ENCODE measurements at regions not wholly inside any gene's neighbourhood (a gene's known extent, or its start where the extent isn't known, plus 50 kb on each side); places are given as distances from the start of the nearest gene placed in this dataset.
A peak's percentile ranks its signal among the peaks of the same experiment; 100 is the strongest.

- no peak overlapping the region for H3K4me3 ChIP-seq (ENCODE audit: insufficient read depth, low read depth, low read length)
- no peak for DNase-seq
- no peaks in the 10 kb centered on the region for H3K27me3 ChIP-seq (ENCODE audit: control insufficient read depth, insufficient read depth, low read length)
- no peaks in the 10 kb centered on the region for H3K36me3 ChIP-seq (replicated peaks; ENCODE audit: control insufficient read depth, insufficient read depth, low read length)
Measured at GRCh38 chr17:55620023-55620422, 102.6 kb downstream of the TMEM100 start.

GRCh38 chr17:55617441-55617840 lies 105.2 kb downstream of the TMEM100 start:
- H3K36me3 ChIP-seq (replicated peaks; ENCODE audit: control insufficient read depth, insufficient read depth, low read length), result no peaks in the 10 kb centered on the region
- H3K27me3 ChIP-seq (ENCODE audit: control insufficient read depth, insufficient read depth, low read length), result no peaks in the 10 kb centered on the region
- H3K4me3 ChIP-seq (ENCODE audit: insufficient read depth, low read depth, low read length), result no peak overlapping the region
- no peak for DNase-seq

- Histone ChIP-seq H3K4me3 (ENCODE audit: insufficient read depth, low read depth, low read length) (no peak overlapping the region), H3K36me3 (replicated peaks; ENCODE audit: control insufficient read depth, insufficient read depth, low read length) (no peaks in the 10 kb centered on the region), H3K27me3 (ENCODE audit: control insufficient read depth, insufficient read depth, low read length) (no peaks in the 10 kb centered on the region)
- no peak for DNase-seq
Measured at GRCh38 chr17:55614061-55614460, 102.8 kb upstream of the SMIM36 start.

- Histone ChIP-seq H3K4me3 (ENCODE audit: insufficient read depth, low read depth, low read length) (no peak overlapping the region), H3K27me3 (ENCODE audit: control insufficient read depth, insufficient read depth, low read length) (no peaks in the 10 kb centered on the region), H3K36me3 (replicated peaks; ENCODE audit: control insufficient read depth, insufficient read depth, low read length) (no peaks in the 10 kb centered on the region)
- no peak for DNase-seq
Measured at GRCh38 chr17:55612691-55613141, 101.5 kb upstream of the SMIM36 start.

- H3K27me3 ChIP-seq (ENCODE audit: control insufficient read depth, insufficient read depth, low read length), result no peaks in the 10 kb centered on the region
- H3K4me3 ChIP-seq (ENCODE audit: insufficient read depth, low read depth, low read length), result no peak overlapping the region
- DNase-seq, result no peak
- H3K36me3 ChIP-seq (replicated peaks; ENCODE audit: control insufficient read depth, insufficient read depth, low read length), result no peaks in the 10 kb centered on the region
Measured at GRCh38 chr17:55607731-55608341, 96.6 kb upstream of the SMIM36 start.

GRCh38 chr17:55606488-55606815 lies 95.2 kb upstream of the SMIM36 start:
- no peaks in the 10 kb centered on the region for H3K36me3 ChIP-seq (replicated peaks; ENCODE audit: control insufficient read depth, insufficient read depth, low read length)
- H3K27me3 ChIP-seq (ENCODE audit: control insufficient read depth, insufficient read depth, low read length), result no peaks in the 10 kb centered on the region
- H3K4me3 ChIP-seq (ENCODE audit: insufficient read depth, low read depth, low read length), result no peak overlapping the region
- no peak for DNase-seq

GRCh38 chr17:55605705-55606487 lies 94.6 kb upstream of the SMIM36 start:
- Histone ChIP-seq H3K36me3 (replicated peaks; ENCODE audit: control insufficient read depth, insufficient read depth, low read length) (no peaks in the 10 kb centered on the region), H3K4me3 (ENCODE audit: insufficient read depth, low read depth, low read length) (no peak overlapping the region), H3K27me3 (ENCODE audit: control insufficient read depth, insufficient read depth, low read length) (no peaks in the 10 kb centered on the region)
- no peak for DNase-seq

- Histone ChIP-seq H3K27me3 (ENCODE audit: control insufficient read depth, insufficient read depth, low read length) (no peaks in the 10 kb centered on the region), H3K36me3 (replicated peaks; ENCODE audit: control insufficient read depth, insufficient read depth, low read length) (no peaks in the 10 kb centered on the region), H3K4me3 (ENCODE audit: insufficient read depth, low read depth, low read length) (no peak overlapping the region)
- DNase-seq, result peak; percentile 51
Measured at GRCh38 chr17:55601874-55602364, 90.7 kb upstream of the SMIM36 start.

GRCh38 chr17:55598495-55598894 lies 87.2 kb upstream of the SMIM36 start:
- no peak for DNase-seq
- H3K36me3 ChIP-seq (replicated peaks; ENCODE audit: control insufficient read depth, insufficient read depth, low read length), result no peaks in the 10 kb centered on the region
- H3K27me3 ChIP-seq (ENCODE audit: control insufficient read depth, insufficient read depth, low read length), result no peaks in the 10 kb centered on the region
- H3K4me3 ChIP-seq (ENCODE audit: insufficient read depth, low read depth, low read length), result no peak overlapping the region

- Histone ChIP-seq H3K36me3 (replicated peaks; ENCODE audit: control insufficient read depth, insufficient read depth, low read length) (no peaks in the 10 kb centered on the region), H3K27me3 (ENCODE audit: control insufficient read depth, insufficient read depth, low read length) (no peaks in the 10 kb centered on the region), H3K4me3 (ENCODE audit: insufficient read depth, low read depth, low read length) (no peak overlapping the region)
- no peak for DNase-seq
Measured at GRCh38 chr17:55588446-55589242, 77.4 kb upstream of the SMIM36 start.

- H3K4me3 ChIP-seq (ENCODE audit: insufficient read depth, low read depth, low read length), result no peak overlapping the region
- H3K36me3 ChIP-seq (replicated peaks; ENCODE audit: control insufficient read depth, insufficient read depth, low read length), result no peaks in the 10 kb centered on the region
- no peaks in the 10 kb centered on the region for H3K27me3 ChIP-seq (ENCODE audit: control insufficient read depth, insufficient read depth, low read length)
- no peak for DNase-seq
Measured at GRCh38 chr17:55587608-55588139, 76.4 kb upstream of the SMIM36 start.

- no peaks in the 10 kb centered on the region for H3K27me3 ChIP-seq (ENCODE audit: control insufficient read depth, insufficient read depth, low read length)
- no peaks in the 10 kb centered on the region for H3K36me3 ChIP-seq (replicated peaks; ENCODE audit: control insufficient read depth, insufficient read depth, low read length)
- DNase-seq, result no peak
- H3K4me3 ChIP-seq (ENCODE audit: insufficient read depth, low read depth, low read length), result no peak overlapping the region
Measured at GRCh38 chr17:55585629-55586028, 74.4 kb upstream of the SMIM36 start.

- Histone ChIP-seq H3K36me3 (replicated peaks; ENCODE audit: control insufficient read depth, insufficient read depth, low read length) (no peaks in the 10 kb centered on the region), H3K4me3 (ENCODE audit: insufficient read depth, low read depth, low read length) (no peak overlapping the region), H3K27me3 (ENCODE audit: control insufficient read depth, insufficient read depth, low read length) (no peaks in the 10 kb centered on the region)
- no peak for DNase-seq
Measured at GRCh38 chr17:55584861-55585260, 73.6 kb upstream of the SMIM36 start.

GRCh38 chr17:55584055-55584685 lies 72.9 kb upstream of the SMIM36 start:
- H3K36me3 ChIP-seq (replicated peaks; ENCODE audit: control insufficient read depth, insufficient read depth, low read length), result no peaks in the 10 kb centered on the region
- no peak overlapping the region for H3K4me3 ChIP-seq (ENCODE audit: insufficient read depth, low read depth, low read length)
- no peaks in the 10 kb centered on the region for H3K27me3 ChIP-seq (ENCODE audit: control insufficient read depth, insufficient read depth, low read length)
- DNase-seq, result no peak
